Endothelial cell of umbilical vein (primary cell): ENCODE measurements at regions not wholly inside any gene's neighbourhood (a gene's known extent, or its start where the extent isn't known, plus 50 kb on each side); places are given as distances from the start of the nearest gene placed in this dataset.

ENCODE experiments used
- MAX ChIP-seq: IDR thresholded peaks from 2 replicates; pipeline ENCODE4 v1.6.1; 2011; ENCODE audit not compliant: insufficient read depth, insufficient read length
- POLR2A ChIP-seq: IDR thresholded peaks from 2 replicates; pipeline ENCODE4 v1.6.1; 2012; ENCODE audit warnings: low read depth, mild to moderate bottlenecking, control low read depth, low read length
- TF ChIP-seq, protein P1 (sequence below), 2 donors: IDR thresholded peaks; 1 replicate in 1 of 2; 2 replicates in 1 of 2; pipeline ENCODE4 v1.5.1; 2011; ENCODE audit warnings: low read length in 2 of 2, mild to moderate bottlenecking in 2 of 2, moderate library complexity in 2 of 2, control low read depth in 1 of 2, inconsistent platforms in 1 of 2, low read depth in 1 of 2; ENCODE audit not compliant: insufficient read depth in 1 of 2; ENCODE audit errors: extremely low read depth in 1 of 2

DNA sequence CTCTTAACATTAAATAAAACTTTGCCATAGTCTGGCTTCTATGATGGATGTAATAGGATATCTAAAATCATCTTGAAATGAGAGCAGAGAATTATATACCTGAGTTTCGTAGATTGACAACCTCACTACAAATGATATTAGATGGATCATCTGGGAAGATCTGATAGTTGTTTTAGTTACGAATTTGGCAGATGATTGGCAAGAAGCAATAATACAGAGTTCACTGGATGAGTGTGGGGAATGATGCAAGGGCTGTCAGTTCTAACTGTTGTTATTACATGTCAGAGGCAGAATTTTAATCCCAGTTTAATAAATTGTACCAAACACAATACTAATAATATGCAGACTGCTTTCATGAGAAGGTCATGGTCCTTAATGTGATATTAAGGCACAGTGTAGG, 585.2 kb downstream of the TRAM1L1 start:
- TF ChIP-seq, protein P1, sequence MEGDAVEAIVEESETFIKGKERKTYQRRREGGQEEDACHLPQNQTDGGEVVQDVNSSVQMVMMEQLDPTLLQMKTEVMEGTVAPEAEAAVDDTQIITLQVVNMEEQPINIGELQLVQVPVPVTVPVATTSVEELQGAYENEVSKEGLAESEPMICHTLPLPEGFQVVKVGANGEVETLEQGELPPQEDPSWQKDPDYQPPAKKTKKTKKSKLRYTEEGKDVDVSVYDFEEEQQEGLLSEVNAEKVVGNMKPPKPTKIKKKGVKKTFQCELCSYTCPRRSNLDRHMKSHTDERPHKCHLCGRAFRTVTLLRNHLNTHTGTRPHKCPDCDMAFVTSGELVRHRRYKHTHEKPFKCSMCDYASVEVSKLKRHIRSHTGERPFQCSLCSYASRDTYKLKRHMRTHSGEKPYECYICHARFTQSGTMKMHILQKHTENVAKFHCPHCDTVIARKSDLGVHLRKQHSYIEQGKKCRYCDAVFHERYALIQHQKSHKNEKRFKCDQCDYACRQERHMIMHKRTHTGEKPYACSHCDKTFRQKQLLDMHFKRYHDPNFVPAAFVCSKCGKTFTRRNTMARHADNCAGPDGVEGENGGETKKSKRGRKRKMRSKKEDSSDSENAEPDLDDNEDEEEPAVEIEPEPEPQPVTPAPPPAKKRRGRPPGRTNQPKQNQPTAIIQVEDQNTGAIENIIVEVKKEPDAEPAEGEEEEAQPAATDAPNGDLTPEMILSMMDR (IDR thresholded peaks at IDR 0.05; ENCODE audit: extremely low read depth in 1 of 2, insufficient read depth in 1 of 2, low read depth in 1 of 2, low read length in 2 of 2) = no peak
- no peak for TF ChIP-seq MAX
- no peak for TF ChIP-seq POLR2A
